NB4 (cell line): ENCODE measurements at regions not wholly inside any gene's neighbourhood (a gene's known extent, or its start where the extent isn't known, plus 50 kb on each side); places are given as distances from the start of the nearest gene placed in this dataset.

Experiments used
- DNase-seq: peaks from one replicate; pipeline ENCODE4 v3.0.0; 2010; ENCODE audit warnings: low read depth
- H3K4me3 ChIP-seq: one replicate; pipeline ENCODE4 v1.5.1; 2011; ENCODE audit warnings: mild to moderate bottlenecking, low read depth, low read length, moderate library complexity
- CTCF ChIP-seq: IDR thresholded peaks from one replicate; pipeline ENCODE4 v1.5.1; 2012; ENCODE audit warnings: low read depth, low read length
- MAX ChIP-seq: IDR thresholded peaks from 2 replicates; pipeline ENCODE4 v1.6.1; 2011; ENCODE audit warnings: low read depth, low read length
- MYC ChIP-seq: IDR thresholded peaks from 2 replicates; pipeline ENCODE4 v1.6.1; 2011; ENCODE audit warnings: low read depth, low read length
- POLR2A ChIP-seq: IDR thresholded peaks from 2 replicates; pipeline ENCODE4 v1.6.1; 2011; ENCODE audit warnings: mild to moderate bottlenecking; ENCODE audit not compliant: insufficient read length; ENCODE audit errors: extremely low read depth

- DNase-seq = no peak
- no peak overlapping the region for H3K4me3 ChIP-seq
- TF ChIP-seq MAX (no peak), CTCF (no peak), POLR2A (no peak), MYC (no peak)
Measured at GRCh38 chr1:80444171-80444570, 1356.6 kb upstream of the ADGRL2 start.

GRCh38 chr1:80441664-80442063 lies 1359.1 kb upstream of the ADGRL2 start:
- TF ChIP-seq MYC (no peak), CTCF (no peak), MAX (no peak), POLR2A (no peak)
- no peak overlapping the region for H3K4me3 ChIP-seq
- no peak for DNase-seq

- TF ChIP-seq MYC (no peak), CTCF (no peak), MAX (no peak), POLR2A (no peak)
- no peak overlapping the region for H3K4me3 ChIP-seq
- DNase-seq = no peak
Measured at GRCh38 chr1:80436851-80437250, 1363.9 kb upstream of the ADGRL2 start.

GRCh38 chr1:80427881-80428280 lies 1372.9 kb upstream of the ADGRL2 start:
- no peak for DNase-seq
- TF ChIP-seq POLR2A (no peak), MAX (no peak), MYC (no peak), CTCF (no peak)
- H3K4me3 ChIP-seq = no peak overlapping the region

GRCh38 chr1:80424249-80424648 lies 1376.5 kb upstream of the ADGRL2 start:
- no peak for DNase-seq
- no peak for TF ChIP-seq CTCF
- no peak overlapping the region for H3K4me3 ChIP-seq

- no peak overlapping the region for H3K4me3 ChIP-seq
- no peak for TF ChIP-seq MYC
- no peak for TF ChIP-seq MAX
- no peak for TF ChIP-seq CTCF
- no peak for TF ChIP-seq POLR2A
- DNase-seq = no peak
Measured at GRCh38 chr1:80418134-80418533, 1382.6 kb upstream of the ADGRL2 start.
